Erythroblast (primary cell): ENCODE measurements at regions not wholly inside any gene's neighbourhood (a gene's known extent, or its start where the extent isn't known, plus 50 kb on each side); places are given as distances from the start of the nearest gene placed in this dataset.

Experiments
- GATA1 ChIP-seq: IDR thresholded peaks from 2 replicates; pipeline ENCODE4 v1.6.1; 2011; ENCODE audit warnings: low read depth, mild to moderate bottlenecking, control low read depth, low read length, moderate library complexity
- POLR2A ChIP-seq: IDR thresholded peaks from 2 replicates; pipeline ENCODE4 v1.6.1; 2011; ENCODE audit warnings: mild to moderate bottlenecking, low read length

DNA sequence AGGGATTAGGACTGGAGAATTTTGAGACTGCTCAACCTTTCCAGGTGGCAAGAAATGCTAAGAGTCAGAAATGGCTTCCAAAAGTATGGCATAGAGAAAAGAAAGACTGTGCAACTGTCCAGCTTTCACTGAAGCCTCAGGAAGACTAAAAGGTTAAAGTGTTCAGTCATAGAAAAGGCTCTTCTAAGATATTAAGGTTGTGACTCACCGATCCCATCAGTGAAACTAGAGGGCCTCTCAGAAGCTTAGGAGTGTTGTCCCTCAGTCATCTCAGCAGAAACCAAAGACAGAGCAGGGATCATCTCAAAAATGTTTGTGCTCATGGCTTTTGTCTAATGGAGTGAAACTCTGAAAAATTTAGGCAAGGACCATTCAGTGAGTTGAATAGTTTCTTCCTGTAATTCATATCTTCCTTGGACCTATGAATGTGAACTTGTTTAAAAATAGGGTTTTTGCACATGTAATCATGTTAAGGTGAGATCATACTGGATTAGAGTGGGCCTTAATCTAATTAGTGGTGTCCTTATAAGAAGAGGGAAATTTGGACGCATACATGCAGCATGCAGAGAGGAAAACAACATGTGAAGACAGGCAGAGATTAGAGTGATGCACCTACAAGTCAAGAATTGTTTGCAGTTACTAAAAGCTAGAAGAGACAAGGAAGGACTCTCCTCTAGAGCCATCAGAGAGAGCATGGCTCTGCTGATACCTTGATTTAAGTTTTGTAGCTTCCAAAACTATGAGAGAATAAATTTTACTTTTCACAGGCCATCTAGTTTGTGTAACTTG is 71.3 kb downstream of the RPE65 start:
- TF ChIP-seq POLR2A: no peak
- TF ChIP-seq GATA1: no peak
